HFFc6 (cell line): ENCODE measurements at regions not wholly inside any gene's neighbourhood (a gene's known extent, or its start where the extent isn't known, plus 50 kb on each side); places are given as distances from the start of the nearest gene placed in this dataset.

ENCODE experiments used
- DNase-seq: peaks from one replicate; pipeline ENCODE4 v3.0.0-alpha.2; 2018
- H3K27ac Mint-ChIP-seq: 2 replicates; pipeline ENCODE4 v1.8.0; 2020; ENCODE audit warnings: mild to moderate bottlenecking, mixed read lengths
- H3K27me3 Mint-ChIP-seq: 2 replicates; pipeline ENCODE4 v1.8.0; 2021; ENCODE audit warnings: mild to moderate bottlenecking, moderate library complexity, mixed read lengths; ENCODE audit not compliant: insufficient read depth
- H3K36me3 Mint-ChIP-seq: 2 replicates; pipeline ENCODE4 v1.8.0; 2021; ENCODE audit warnings: low read depth, mixed read lengths
- H3K4me1 Mint-ChIP-seq: 2 replicates; pipeline ENCODE4 v1.8.0; 2020; ENCODE audit warnings: low read depth, mixed read lengths
- H3K4me3 Mint-ChIP-seq: 2 replicates; pipeline ENCODE4 v1.8.0; 2020; ENCODE audit warnings: mild to moderate bottlenecking, moderate library complexity, mixed read lengths
- H3K9me3 Mint-ChIP-seq: 2 replicates; pipeline ENCODE4 v1.8.0; 2020; ENCODE audit warnings: mild to moderate bottlenecking, mixed read lengths
- CTCF ChIP-seq: fragments of 200-600 bp; sonication (generic); IDR thresholded peaks from 2 replicates; pipeline ENCODE4 v1.5.0; 2021; ENCODE audit warnings: antibody characterized with exemption, mild to moderate bottlenecking

DNA sequence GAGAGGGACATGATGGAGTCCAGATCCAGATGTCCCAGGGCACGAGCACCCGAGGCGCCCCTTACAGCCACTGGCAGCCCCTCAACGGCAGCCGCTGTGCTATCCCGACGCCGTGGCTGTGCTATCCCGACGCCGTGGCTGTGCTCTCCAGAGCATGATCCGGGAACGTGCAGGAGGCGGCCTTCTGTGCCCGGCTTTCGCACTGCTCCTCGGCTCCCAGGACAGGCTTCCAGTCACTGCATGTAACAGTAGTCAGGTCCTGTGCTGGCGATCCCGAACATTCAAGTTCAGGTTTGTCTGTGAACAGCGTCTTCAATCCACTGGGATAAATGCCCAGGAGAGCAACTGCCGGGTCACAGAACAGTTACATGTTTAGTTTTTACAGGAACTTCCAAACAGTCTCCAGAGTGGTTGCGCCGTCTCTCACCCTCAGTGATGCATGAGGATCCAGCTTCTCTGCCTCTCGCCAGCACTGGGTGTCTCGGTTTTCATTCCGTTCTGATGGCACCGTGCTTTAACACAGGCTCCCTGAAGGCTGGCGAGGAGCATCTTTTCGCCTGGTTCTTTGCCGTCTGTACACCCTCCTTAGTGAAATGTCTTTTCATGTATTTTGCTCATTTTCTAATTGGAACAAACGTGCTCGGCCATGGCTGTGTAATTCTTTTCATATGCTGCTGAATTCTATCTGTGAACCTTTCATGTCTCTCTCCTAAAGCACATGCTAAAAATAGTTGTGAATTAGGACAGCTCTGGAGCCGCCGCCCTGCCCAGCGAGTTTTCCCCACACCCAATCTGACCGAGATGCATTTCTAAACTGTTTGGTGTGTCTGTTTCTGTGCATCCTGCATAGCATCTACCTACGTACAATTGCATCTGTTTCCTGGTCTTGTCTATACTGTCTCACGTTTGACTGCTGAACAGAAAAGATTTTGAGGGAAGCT is 72.6 kb upstream of the METRNL start:
- no peak for DNase-seq
- no peak overlapping the region for H3K27ac Mint-ChIP-seq
- H3K36me3 Mint-ChIP-seq, result peaks cover 13% of the 10 kb centered on the region; the same call in 1 of the 2 replicates
- H3K4me1 Mint-ChIP-seq, result no peaks in the 10 kb centered on the region
- no peak overlapping the region for H3K4me3 Mint-ChIP-seq
- H3K27me3 Mint-ChIP-seq, result no peaks in the 10 kb centered on the region; the same call in 1 of the 2 replicates
- H3K9me3 Mint-ChIP-seq, result no peaks in the 10 kb centered on the region; the same call in 1 of the 2 replicates
- TF ChIP-seq CTCF, result no peak

- TF ChIP-seq CTCF, result no peak
- Mint-ChIP-seq H3K9me3 (no peaks in the 10 kb centered on the region; the same call in 1 of the 2 replicates), H3K4me1 (peaks cover 7% of the 10 kb centered on the region), H3K27me3 (peaks cover 2% of the 10 kb centered on the region), H3K27ac (no peak overlapping the region), H3K36me3 (peaks cover 19% of the 10 kb centered on the region), H3K4me3 (no peak overlapping the region)
- DNase-seq, result no peak
Observed at GRCh38 chr17:83007504-83008185, 71.8 kb upstream of the METRNL start.

GRCh38 chr17:83008186-83008510 is 71.3 kb upstream of the METRNL start:
- no peak for DNase-seq
- Mint-ChIP-seq H3K4me1 (peaks cover 12% of the 10 kb centered on the region), H3K27ac (no peak overlapping the region), H3K27me3 (peaks cover 4% of the 10 kb centered on the region), H3K36me3 (peaks cover 23% of the 10 kb centered on the region), H3K9me3 (no peaks in the 10 kb centered on the region; the same call in 1 of the 2 replicates), H3K4me3 (no peak overlapping the region)
- TF ChIP-seq CTCF, result no peak

DNA sequence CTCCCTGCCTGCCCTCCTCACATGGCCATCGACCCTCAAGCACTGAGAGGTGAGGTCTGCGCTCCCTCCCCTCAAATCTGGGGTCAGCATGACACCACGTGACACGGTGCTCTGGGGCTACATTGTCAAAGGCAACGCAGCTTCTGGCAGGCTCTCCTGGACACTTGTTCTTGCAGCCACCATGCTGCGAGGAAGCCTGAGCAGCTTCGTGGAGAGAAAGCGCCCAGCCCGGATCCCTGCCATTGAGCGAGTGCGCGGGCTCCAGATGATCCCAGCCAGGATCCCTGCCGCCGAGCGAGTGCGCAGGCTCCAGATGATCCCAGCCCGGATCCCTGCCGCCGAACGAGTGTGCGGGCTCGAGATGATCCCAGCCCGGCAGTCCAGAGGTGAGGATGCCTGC is 70.9 kb upstream of the METRNL start:
- Mint-ChIP-seq H3K27me3 (peaks cover 4% of the 10 kb centered on the region), H3K4me1 (peaks cover 14% of the 10 kb centered on the region), H3K27ac (no peak overlapping the region), H3K9me3 (no peaks in the 10 kb centered on the region; the same call in 1 of the 2 replicates), H3K4me3 (no peak overlapping the region), H3K36me3 (peaks cover 23% of the 10 kb centered on the region)
- no peak for TF ChIP-seq CTCF
- no peak for DNase-seq

- DNase-seq, result no peak
- peaks cover 14% of the 10 kb centered on the region for H3K4me1 Mint-ChIP-seq
- peaks cover 23% of the 10 kb centered on the region for H3K36me3 Mint-ChIP-seq
- H3K9me3 Mint-ChIP-seq, result no peaks in the 10 kb centered on the region; the same call in 1 of the 2 replicates
- H3K27ac Mint-ChIP-seq, result no peak overlapping the region
- H3K27me3 Mint-ChIP-seq, result peaks cover 4% of the 10 kb centered on the region
- no peak overlapping the region for H3K4me3 Mint-ChIP-seq
- no peak for TF ChIP-seq CTCF
Observed at GRCh38 chr17:83009414-83010205, 69.8 kb upstream of the METRNL start.
